ENCODE measurements at regions not wholly inside any gene's neighbourhood (a gene's known extent, or its start where the extent isn't known, plus 50 kb on each side); places are given as distances from the start of the nearest gene placed in this dataset.
"Not testable (repeated sequence)": the region's sequence is repeated elsewhere in the genome, so short reads cannot be mapped to it uniquely, and the experiment has no call there.

DNA sequence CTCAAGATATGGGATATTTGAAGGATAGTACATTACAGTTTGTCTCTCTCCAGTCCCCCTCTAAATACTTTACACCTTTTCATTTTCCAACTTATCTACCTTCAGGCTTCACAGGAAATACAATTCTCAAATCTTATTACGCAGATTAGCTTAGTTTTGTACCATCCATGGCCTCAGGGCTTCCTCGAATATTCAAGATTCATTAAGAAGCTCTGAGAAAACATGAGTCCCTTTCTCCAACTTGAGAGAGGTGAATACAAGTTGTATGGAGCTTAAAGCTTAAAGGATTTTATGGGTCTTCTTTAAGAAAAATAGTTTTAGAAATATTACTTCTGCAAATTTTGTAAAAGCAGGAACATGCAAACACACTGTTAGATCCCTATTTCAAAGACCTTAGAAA is 1212.5 kb downstream of the GALC start:
- H3K79me2 ChIP-seq (ENCODE audit: insufficient read depth, low read length): no peaks in the 10 kb centered on the region
- H3K9me3 ChIP-seq (ENCODE audit: low read depth, low read length): no peaks in the 10 kb centered on the region
- no peak for TF ChIP-seq CTCF (IDR thresholded peaks at IDR 0.05; ENCODE audit: extremely low read depth, low read depth, low read length)
- no peak overlapping the region for H3K4me2 ChIP-seq (ENCODE audit: insufficient read depth, low read length)
- H3K4me1 ChIP-seq (ENCODE audit: insufficient read depth, low read length): no peaks in the 10 kb centered on the region
- H2AFZ ChIP-seq (ENCODE audit: low read length): no peak overlapping the region
- no peaks in the 10 kb centered on the region for H4K20me1 ChIP-seq (ENCODE audit: insufficient read depth, low read length)
- H3K4me3 ChIP-seq (ENCODE audit: insufficient read depth, low read length): no peak overlapping the region
- H3K27me3 ChIP-seq (ENCODE audit: insufficient read depth, low read length): no peaks in the 10 kb centered on the region
- no peak for DNase-seq (ENCODE audit: insufficient read length, low spot score, missing footprints)
- no peak overlapping the region for H3K27ac ChIP-seq (ENCODE audit: low read depth, low read length)
- no peaks in the 10 kb centered on the region for H3K36me3 ChIP-seq (ENCODE audit: insufficient read depth, low read length)

DNA sequence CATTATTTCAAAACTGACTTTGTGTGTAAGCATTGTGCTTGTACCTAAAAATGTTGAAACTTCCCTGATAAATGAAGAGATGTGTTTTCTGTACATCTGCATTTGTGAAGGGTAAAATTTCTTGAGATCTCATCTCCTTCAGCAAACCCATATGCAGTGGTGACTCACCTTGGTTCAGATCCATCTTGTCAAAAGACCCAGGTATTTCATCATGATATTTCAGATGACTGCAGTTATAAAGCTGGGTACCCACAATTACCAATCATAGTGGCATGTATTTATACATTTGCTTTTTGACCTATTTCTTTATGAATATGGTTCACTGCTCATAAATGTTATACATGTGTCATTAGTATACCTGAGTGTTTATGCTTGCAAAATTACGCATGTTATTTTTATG is 1213.6 kb downstream of the GALC start:
- H3K4me3 ChIP-seq (ENCODE audit: insufficient read depth, low read length): no peak overlapping the region
- no peaks in the 10 kb centered on the region for H3K9me3 ChIP-seq (ENCODE audit: low read depth, low read length)
- H3K27me3 ChIP-seq (ENCODE audit: insufficient read depth, low read length): no peaks in the 10 kb centered on the region
- H3K27ac ChIP-seq (ENCODE audit: low read depth, low read length): no peak overlapping the region
- DNase-seq (ENCODE audit: insufficient read length, low spot score, missing footprints): no peak
- no peaks in the 10 kb centered on the region for H3K4me1 ChIP-seq (ENCODE audit: insufficient read depth, low read length)
- H4K20me1 ChIP-seq (ENCODE audit: insufficient read depth, low read length): no peaks in the 10 kb centered on the region
- H3K79me2 ChIP-seq (ENCODE audit: insufficient read depth, low read length): no peaks in the 10 kb centered on the region
- no peak for TF ChIP-seq CTCF (IDR thresholded peaks at IDR 0.05; ENCODE audit: extremely low read depth, low read depth, low read length)
- H3K4me2 ChIP-seq (ENCODE audit: insufficient read depth, low read length): no peak overlapping the region
- H3K36me3 ChIP-seq (ENCODE audit: insufficient read depth, low read length): no peaks in the 10 kb centered on the region
- H2AFZ ChIP-seq (ENCODE audit: low read length): no peak overlapping the region

DNA sequence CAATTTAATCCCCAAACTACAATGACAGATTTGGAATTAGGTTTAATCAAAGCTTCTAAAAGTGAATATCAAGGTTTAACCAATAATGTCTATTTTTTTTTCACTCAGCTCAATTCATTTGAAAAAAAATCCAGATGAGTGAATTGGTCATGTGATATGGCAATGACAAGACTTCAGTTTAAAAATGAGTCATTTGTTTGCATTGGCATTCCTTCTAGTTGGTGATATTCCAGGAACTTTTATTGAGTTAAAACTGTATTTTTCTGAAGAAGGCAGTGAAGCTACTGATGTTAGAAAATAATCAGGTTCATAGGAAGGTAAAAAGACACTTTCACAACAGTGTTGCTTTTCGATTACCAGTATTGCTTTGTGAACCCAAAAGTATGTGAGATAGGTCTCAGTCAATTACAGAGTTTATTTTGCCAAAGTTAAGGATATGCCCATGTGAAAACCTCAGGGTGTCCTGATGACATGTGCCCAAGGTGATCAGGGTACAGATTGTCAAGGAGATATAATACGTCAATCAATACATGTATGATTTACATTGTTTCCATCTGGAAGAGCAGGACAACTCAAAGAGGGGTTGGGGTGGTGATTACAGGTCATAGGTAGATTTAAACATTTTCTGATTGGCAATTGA is 1214.9 kb downstream of the GALC start:
- Histone ChIP-seq H3K36me3 (ENCODE audit: insufficient read depth, low read length) (no peaks in the 10 kb centered on the region), H3K27me3 (ENCODE audit: insufficient read depth, low read length) (no peaks in the 10 kb centered on the region), H3K4me2 (ENCODE audit: insufficient read depth, low read length) (no peak overlapping the region), H3K4me3 (ENCODE audit: insufficient read depth, low read length) (no peak overlapping the region), H3K79me2 (ENCODE audit: insufficient read depth, low read length) (no peaks in the 10 kb centered on the region), H3K9me3 (ENCODE audit: low read depth, low read length) (no peaks in the 10 kb centered on the region), H3K4me1 (ENCODE audit: insufficient read depth, low read length) (no peaks in the 10 kb centered on the region), H3K27ac (ENCODE audit: low read depth, low read length) (no peak overlapping the region), H2AFZ (ENCODE audit: low read length) (no peak overlapping the region), H4K20me1 (ENCODE audit: insufficient read depth, low read length) (no peaks in the 10 kb centered on the region)
- DNase-seq (ENCODE audit: insufficient read length, low spot score, missing footprints): no peak
- no peak for TF ChIP-seq CTCF (IDR thresholded peaks at IDR 0.05; ENCODE audit: extremely low read depth, low read depth, low read length)

DNA sequence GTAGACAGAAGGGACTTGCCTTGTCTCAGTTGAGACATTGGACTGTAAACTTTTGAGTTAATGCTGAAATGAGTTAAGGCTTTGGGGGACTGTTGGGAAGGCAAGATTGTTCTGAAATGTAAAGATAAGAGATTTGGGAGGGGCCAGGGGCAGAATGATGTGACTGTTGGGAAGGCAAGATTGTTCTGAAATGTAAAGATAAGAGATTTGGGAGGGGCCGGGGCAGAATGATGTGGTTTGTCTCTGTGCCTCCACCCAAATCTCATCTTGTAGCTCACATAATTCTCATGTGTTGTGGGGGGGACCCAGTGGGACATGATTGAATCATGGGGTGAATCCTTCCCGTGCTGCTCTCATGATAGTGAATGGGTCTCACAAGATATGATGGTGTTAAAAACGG is 1217.1 kb downstream of the GALC start:
- not testable (repeated sequence) for H3K79me2 ChIP-seq (ENCODE audit: insufficient read depth, low read length); DNase-seq (ENCODE audit: insufficient read length, low spot score, missing footprints); H3K27ac ChIP-seq (ENCODE audit: low read depth, low read length); H2AFZ ChIP-seq (ENCODE audit: low read length); H3K4me1 ChIP-seq (ENCODE audit: insufficient read depth, low read length); H3K27me3 ChIP-seq (ENCODE audit: insufficient read depth, low read length); H3K9me3 ChIP-seq (ENCODE audit: low read depth, low read length); H3K4me2 ChIP-seq (ENCODE audit: insufficient read depth, low read length); H3K4me3 ChIP-seq (ENCODE audit: insufficient read depth, low read length); H3K36me3 ChIP-seq (ENCODE audit: insufficient read depth, low read length); H4K20me1 ChIP-seq (ENCODE audit: insufficient read depth, low read length)
